Endothelial cell of umbilical vein (primary cell): ENCODE measurements at regions not wholly inside any gene's neighbourhood (a gene's known extent, or its start where the extent isn't known, plus 50 kb on each side); places are given as distances from the start of the nearest gene placed in this dataset.

Experiments used
- BruUV-seq: library from RNA; stranded (reverse); fragments of 400-500 nt; replicated peaks from 2 replicates; lab custom pipeline; 2021; lab: Mats Ljungman, UMichigan
- CTCF ChIA-PET: fragments of 300-600, 350-600 bp; sonication (Branson Sonifier 250); formaldehyde crosslinking; loops from one replicate; lab custom pipeline; 2021; ENCODE audit warnings: antibody characterized with exemption, inconsistent platforms; lab: Charles Lee
- POLR2A ChIA-PET: fragments of 300-600, 350-600 bp; sonication (Branson Sonifier 250); formaldehyde crosslinking; loops from one replicate; lab custom pipeline; 2021; ENCODE audit warnings: antibody characterized with exemption, inconsistent platforms; lab: Charles Lee
- DNase-seq: peaks from one replicate; pipeline ENCODE4 v3.0.0-alpha.2; 2011; ENCODE audit warnings: low read depth, low spot score
- FAIRE-seq: peaks from 2 replicates; lab custom pipeline; 2011; peaks lifted over from hg19 to GRCh38; lab: Jason Lieb, UNC
- H2AFZ ChIP-seq: 2 replicates; pipeline ENCODE4 v1.6.0; 2012; ENCODE audit warnings: low read depth, low read length, control low read depth, inconsistent platforms
- H3K27ac ChIP-seq: 2 replicates; pipeline ENCODE4 v1.5.1; 2011; ENCODE audit warnings: low read depth, mild to moderate bottlenecking, control low read depth, low read length, moderate library complexity; ENCODE audit not compliant: insufficient read depth
- H3K27me3 ChIP-seq, 2 experiments: 2 replicates each; pipeline versions ENCODE4 v1.6.0 to v1.6.1; 2011; ENCODE audit warnings: low read length in 2 of 2, mixed read lengths in 1 of 2; ENCODE audit not compliant: control insufficient read depth in 2 of 2, insufficient read depth in 2 of 2
- H3K36me3 ChIP-seq, 2 experiments: 2 replicates in 1 of 2; 3 replicates in 1 of 2; pipeline ENCODE4 v1.5.1; 2011; ENCODE audit warnings: low read length in 2 of 2, mild to moderate bottlenecking in 1 of 2, moderate library complexity in 1 of 2; ENCODE audit not compliant: control insufficient read depth in 2 of 2, insufficient read depth in 2 of 2; ENCODE audit errors: extremely low read depth in 1 of 2
- H3K4me1 ChIP-seq: 3 replicates; pipeline ENCODE4 v1.5.1; 2011; ENCODE audit warnings: mild to moderate bottlenecking, low read length; ENCODE audit not compliant: control insufficient read depth, insufficient read depth; ENCODE audit errors: extremely low read depth
- H3K4me2 ChIP-seq: 2 replicates; pipeline ENCODE4 v1.6.1; 2011; ENCODE audit warnings: low read length, control low read depth, mixed read lengths; ENCODE audit not compliant: insufficient read depth
- H3K4me3 ChIP-seq, 3 experiments: fragments of 200-600 bp in 1 of 3; sonication (generic), shearing (Covaris generic) in 1 of 3; replicated peaks in 1 of 3; 2 replicates each; pipeline ENCODE4 v1.5.1; 2011 to 2016; ENCODE audit warnings: control low read depth in 3 of 3, low read length in 3 of 3, mild to moderate bottlenecking in 2 of 3, inconsistent platforms in 1 of 3, low read depth in 1 of 3, moderate library complexity in 1 of 3; ENCODE audit not compliant: insufficient read depth in 1 of 3
- H3K79me2 ChIP-seq: 2 replicates; pipeline ENCODE4 v1.6.0; 2012; ENCODE audit warnings: low read length, inconsistent platforms; ENCODE audit not compliant: control insufficient read depth, insufficient read depth
- H3K9ac ChIP-seq: replicated peaks from 2 replicates; pipeline ENCODE3; 2011; ENCODE audit warnings: low read length, control low read depth; ENCODE audit not compliant: insufficient read depth; ENCODE audit errors: extremely low read depth
- H3K9me1 ChIP-seq: replicated peaks from 3 replicates; pipeline ENCODE4 v1.6.0; 2011; ENCODE audit warnings: mild to moderate bottlenecking, low read length; ENCODE audit not compliant: control insufficient read depth, insufficient read depth; ENCODE audit errors: extremely low read depth
- H3K9me3 ChIP-seq: replicated peaks from 2 replicates; pipeline ENCODE4 v1.5.1; 2012; ENCODE audit warnings: low read length, inconsistent platforms; ENCODE audit not compliant: control insufficient read depth, insufficient read depth
- H4K20me1 ChIP-seq: replicated peaks from 2 replicates; pipeline ENCODE3; 2011; ENCODE audit warnings: mild to moderate bottlenecking, low read length; ENCODE audit not compliant: control insufficient read depth, insufficient read depth; ENCODE audit errors: extremely low read depth
- EZH2 ChIP-seq: IDR thresholded peaks from 2 replicates; pipeline ENCODE4 v1.6.1; 2012; ENCODE audit warnings: borderline replicate concordance, low read depth, mild to moderate bottlenecking, moderate library complexity, low read length, inconsistent platforms; ENCODE audit not compliant: severe bottlenecking
- FOS ChIP-seq: IDR thresholded peaks from 2 replicates; pipeline ENCODE4 v1.6.1; 2011; ENCODE audit warnings: mild to moderate bottlenecking, low read length, moderate library complexity, borderline replicate concordance; ENCODE audit not compliant: insufficient read depth
- GATA2 ChIP-seq: IDR thresholded peaks from 2 replicates; pipeline ENCODE4 v1.7.0; 2011; ENCODE audit warnings: low read depth, mild to moderate bottlenecking, moderate library complexity, mixed read lengths, low read length; ENCODE audit not compliant: insufficient read length, insufficient read depth
- JUN ChIP-seq: IDR thresholded peaks from 2 replicates; pipeline ENCODE4 v1.6.1; 2011; ENCODE audit warnings: borderline replicate concordance, low read depth; ENCODE audit not compliant: insufficient read length, insufficient read depth
- MYC ChIP-seq: IDR thresholded peaks from one replicate; pipeline ENCODE4 v1.6.1; 2011; ENCODE audit warnings: mild to moderate bottlenecking, low read depth, low read length
- POLR2A ChIP-seq: IDR thresholded peaks from 2 replicates; pipeline ENCODE4 v1.6.1; 2012; ENCODE audit warnings: low read depth, mild to moderate bottlenecking, control low read depth, low read length
- POLR2AphosphoS5 ChIP-seq: IDR thresholded peaks from 2 replicates; pipeline ENCODE4 v1.6.1; 2012; ENCODE audit warnings: low read depth, mild to moderate bottlenecking, control low read depth, low read length, moderate library complexity; ENCODE audit not compliant: insufficient read depth
- dilution Hi-C: fragments of 300-500 bp; cut with MboI; formaldehyde crosslinking; loops from one replicate; pipeline ENCODE4 v1.15.0; 2019; ENCODE audit warnings: low sequenced_read_pairs; ENCODE audit not compliant: extremely low pct_ligation_motif_present
- intact Hi-C: fragments of 100-400 bp; cut with micrococcal nuclease; formaldehyde crosslinking; loops from one replicate; pipeline ENCODE4 v1.10.0; 2022
- TF ChIP-seq, protein P1 (sequence below), 2 donors: IDR thresholded peaks; 1 replicate in 1 of 2; 2 replicates in 1 of 2; pipeline ENCODE4 v1.5.1; 2011; ENCODE audit warnings: low read length in 2 of 2, mild to moderate bottlenecking in 2 of 2, moderate library complexity in 2 of 2, control low read depth in 1 of 2, inconsistent platforms in 1 of 2, low read depth in 1 of 2; ENCODE audit not compliant: insufficient read depth in 1 of 2; ENCODE audit errors: extremely low read depth in 1 of 2
- TF ChIP-seq, protein P2 (sequence below): IDR thresholded peaks from 2 replicates; pipeline ENCODE4 v1.6.1; 2011; ENCODE audit not compliant: insufficient read depth, insufficient read length

- no peak overlapping the region for H3K9ac ChIP-seq
- no peak overlapping the region for H3K27ac ChIP-seq
- FAIRE-seq, result peak; percentile 18
- no peak overlapping the region for H3K4me3 ChIP-seq
- no peaks in the 10 kb centered on the region for H3K9me3 ChIP-seq
- CTCF ChIA-PET, result interaction anchor here (0.7 to 7.8 kb wide), 31 partner anchors 9 to 467 kb away, joined by 3 to 225 read pairs (median 5); no protein-coding TSS in a partner anchor
- H2AFZ ChIP-seq, result no peak overlapping the region
- TF ChIP-seq EZH2 (no peak), GATA2 (no peak)
- POLR2A ChIA-PET, result interaction anchor here (0.5 kb wide), 1 partner anchor 90 kb away, joined by 3 read pairs; no protein-coding TSS in a partner anchor
- no peaks in the 10 kb centered on the region for H3K79me2 ChIP-seq
- dilution Hi-C loops, result no loop called here
- no peak for DNase-seq
- no peaks in the 10 kb centered on the region for H3K9me1 ChIP-seq
- no peaks in the 10 kb centered on the region for H3K4me1 ChIP-seq
- no peaks in the 10 kb centered on the region for H3K36me3 ChIP-seq
- H3K4me2 ChIP-seq, result no peak overlapping the region
- intact Hi-C loops, result loop anchor here (1.0 to 10.0 kb wide), 4 partner anchors 56 to 404 kb away; no protein-coding TSS in a partner anchor
- no TSS peak for BruUV-seq
- no peaks in the 10 kb centered on the region for H4K20me1 ChIP-seq
- peaks cover 14 to 42% of the 10 kb centered on the region in 2 experiments for H3K27me3 ChIP-seq
Measured at GRCh38 chr14:22318951-22319350, 270.1 kb downstream of the DAD1 start.

GRCh38 chr14:22316473-22316872, 272.6 kb downstream of the DAD1 start:
- BruUV-seq, result no TSS peak
- ChIA-PET POLR2A (no interaction called here), CTCF (interaction anchor here (1.2 to 1.9 kb wide), 2 partner anchors 59 to 116 kb away, joined by 7 to 8 read pairs; no protein-coding TSS in a partner anchor)
- Histone ChIP-seq H3K36me3 (no peaks in the 10 kb centered on the region), H3K4me1 (no peaks in the 10 kb centered on the region), H3K9me1 (no peaks in the 10 kb centered on the region), H3K27me3 (peaks cover 7 to 22% of the 10 kb centered on the region in 2 experiments), H3K27ac (no peak overlapping the region), H3K4me3 (no peak overlapping the region), H3K9ac (no peak overlapping the region), H3K9me3 (no peaks in the 10 kb centered on the region), H2AFZ (no peak overlapping the region), H3K79me2 (no peaks in the 10 kb centered on the region), H4K20me1 (no peaks in the 10 kb centered on the region), H3K4me2 (no peak overlapping the region)
- DNase-seq, result no peak
- TF ChIP-seq POLR2A, result no peak
- TF ChIP-seq POLR2AphosphoS5, result no peak
- TF ChIP-seq JUN, result no peak
- TF ChIP-seq FOS, result no peak
- no peak for TF ChIP-seq GATA2
- TF ChIP-seq EZH2, result no peak
- TF ChIP-seq, protein P1, sequence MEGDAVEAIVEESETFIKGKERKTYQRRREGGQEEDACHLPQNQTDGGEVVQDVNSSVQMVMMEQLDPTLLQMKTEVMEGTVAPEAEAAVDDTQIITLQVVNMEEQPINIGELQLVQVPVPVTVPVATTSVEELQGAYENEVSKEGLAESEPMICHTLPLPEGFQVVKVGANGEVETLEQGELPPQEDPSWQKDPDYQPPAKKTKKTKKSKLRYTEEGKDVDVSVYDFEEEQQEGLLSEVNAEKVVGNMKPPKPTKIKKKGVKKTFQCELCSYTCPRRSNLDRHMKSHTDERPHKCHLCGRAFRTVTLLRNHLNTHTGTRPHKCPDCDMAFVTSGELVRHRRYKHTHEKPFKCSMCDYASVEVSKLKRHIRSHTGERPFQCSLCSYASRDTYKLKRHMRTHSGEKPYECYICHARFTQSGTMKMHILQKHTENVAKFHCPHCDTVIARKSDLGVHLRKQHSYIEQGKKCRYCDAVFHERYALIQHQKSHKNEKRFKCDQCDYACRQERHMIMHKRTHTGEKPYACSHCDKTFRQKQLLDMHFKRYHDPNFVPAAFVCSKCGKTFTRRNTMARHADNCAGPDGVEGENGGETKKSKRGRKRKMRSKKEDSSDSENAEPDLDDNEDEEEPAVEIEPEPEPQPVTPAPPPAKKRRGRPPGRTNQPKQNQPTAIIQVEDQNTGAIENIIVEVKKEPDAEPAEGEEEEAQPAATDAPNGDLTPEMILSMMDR (IDR thresholded peaks at IDR 0.05; ENCODE audit: extremely low read depth in 1 of 2, insufficient read depth in 1 of 2, low read depth in 1 of 2, low read length in 2 of 2), result no peak
- TF ChIP-seq, protein P2, sequence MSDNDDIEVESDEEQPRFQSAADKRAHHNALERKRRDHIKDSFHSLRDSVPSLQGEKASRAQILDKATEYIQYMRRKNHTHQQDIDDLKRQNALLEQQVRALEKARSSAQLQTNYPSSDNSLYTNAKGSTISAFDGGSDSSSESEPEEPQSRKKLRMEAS, result no peak
- TF ChIP-seq MYC, result no peak
- FAIRE-seq, result no peak
- dilution Hi-C loops, result no loop called here
- intact Hi-C loops, result loop anchor here (10.0 kb wide), 2 partner anchors 92 to 402 kb away; no protein-coding TSS in a partner anchor
